GM12878 (cell line): ENCODE measurements at regions not wholly inside any gene's neighbourhood (a gene's known extent, or its start where the extent isn't known, plus 50 kb on each side); places are given as distances from the start of the nearest gene placed in this dataset.

Experiments used
- ATAC-seq: fragments of 200-7000 bp; cut with Tn5 transposase; 3 replicates; pipeline ENCODE4 v1.9.1; 2020; ENCODE audit warnings: mild to moderate bottlenecking, moderate library complexity
- BruUV-seq: library from RNA; stranded (reverse); fragments of 400-500 nt; replicated peaks from 2 replicates; lab custom pipeline; 2021; lab: Mats Ljungman, UMichigan
- CTCF ChIA-PET: fragments of 300-600 bp; sonication (Branson Sonifier 250); formaldehyde crosslinking; extraction: SDS; loops from one replicate; lab custom pipeline; 2021; ENCODE audit warnings: inconsistent platforms; lab: Yijun Ruan, JAX
- POLR2A ChIA-PET: fragments of 350-600 bp; formaldehyde crosslinking; extraction: SDS; loops from one replicate; lab custom pipeline; 2021; ENCODE audit warnings: inconsistent platforms; lab: Charles Lee
- RAD21 ChIA-PET: fragments of 300-600 bp; sonication (Branson Sonifier 250); formaldehyde crosslinking; loops from one replicate; lab custom pipeline; 2023; ENCODE audit warnings: antibody characterized with exemption; ENCODE audit not compliant: unreplicated experiment; lab: Charles Lee
- SMC1A ChIA-PET: fragments of 300-600 bp; sonication (Branson Sonifier 250); formaldehyde crosslinking; loops from one replicate; lab custom pipeline; 2023; ENCODE audit not compliant: unreplicated experiment, uncharacterized antibody; lab: Charles Lee
- DNase-seq: peaks from one replicate; pipeline ENCODE4 v3.0.0-alpha.2; 2011; ENCODE audit warnings: low read depth, low spot score
- FAIRE-seq: peaks from 3 replicates; lab custom pipeline; 2011; peaks lifted over from hg19 to GRCh38; lab: Jason Lieb, UNC
- H2AFZ ChIP-seq: 2 replicates; pipeline ENCODE4 v1.6.0; 2011; ENCODE audit warnings: low read depth, low read length, control low read depth; ENCODE audit not compliant: control insufficient read depth
- H3K27ac ChIP-seq: 2 replicates; pipeline ENCODE4 v1.5.1; 2011; ENCODE audit warnings: control low read depth; ENCODE audit not compliant: control insufficient read depth, insufficient read depth
- H3K27me3 ChIP-seq, 2 experiments: replicated peaks in 1 of 2; 2 replicates each; pipeline versions ENCODE4 v1.6.0 to v1.6.1; 2011; ENCODE audit warnings: low read length in 1 of 2; ENCODE audit not compliant: control insufficient read depth in 2 of 2, insufficient read depth in 2 of 2
- H3K36me3 ChIP-seq, 2 experiments: 2 replicates each; pipeline ENCODE4 v1.5.1; 2011; ENCODE audit warnings: low read length in 1 of 2; ENCODE audit not compliant: control insufficient read depth in 2 of 2, insufficient read depth in 2 of 2
- H3K4me1 ChIP-seq: 2 replicates; pipeline ENCODE4 v1.6.1; 2011; ENCODE audit warnings: mild to moderate bottlenecking, low read length, moderate library complexity, mixed read lengths; ENCODE audit not compliant: control insufficient read depth, insufficient read depth
- H3K4me2 ChIP-seq: 2 replicates; pipeline ENCODE4 v1.6.0; 2011; ENCODE audit warnings: control low read depth; ENCODE audit not compliant: control insufficient read depth, insufficient read depth
- H3K4me3 ChIP-seq: fragments of 200-600 bp; sonication (generic); 2 replicates; pipeline ENCODE4 v1.5.1; 2016
- H3K79me2 ChIP-seq: 2 replicates; pipeline ENCODE4 v1.6.0; 2011; ENCODE audit warnings: low read length; ENCODE audit not compliant: control insufficient read depth, insufficient read depth
- H3K9ac ChIP-seq: 2 replicates; pipeline ENCODE4 v1.8.0; 2011; ENCODE audit warnings: low read length, control low read depth, mixed read lengths; ENCODE audit not compliant: control insufficient read depth, insufficient read depth
- H3K9me3 ChIP-seq: replicated peaks from 3 replicates; pipeline ENCODE4 v1.5.1; 2011; ENCODE audit warnings: mild to moderate bottlenecking, low read length; ENCODE audit not compliant: control insufficient read depth, insufficient read depth
- H4K20me1 ChIP-seq: 2 replicates; pipeline ENCODE4 v1.6.0; 2011; ENCODE audit not compliant: control insufficient read depth, insufficient read depth
- ATF7 ChIP-seq: fragments of 450-650 bp; IDR thresholded peaks from 2 replicates; pipeline ENCODE4 v1.6.1; 2016; ENCODE audit warnings: low read depth, mild to moderate bottlenecking
- CBFB ChIP-seq: IDR thresholded peaks from 2 replicates; pipeline ENCODE4 v1.6.1; 2016; ENCODE audit warnings: antibody characterized with exemption, low read depth
- CBX3 ChIP-seq: fragments of 200-600 bp; sonication (generic); IDR thresholded peaks from 2 replicates; pipeline ENCODE4 v1.6.1; 2016; ENCODE audit warnings: low read depth, borderline replicate concordance
- CHD2 ChIP-seq: IDR thresholded peaks from 2 replicates; pipeline ENCODE4 v1.6.1; 2011; ENCODE audit warnings: low read depth, low read length, improper control_type of control experiment, borderline replicate concordance
- FOS ChIP-seq: IDR thresholded peaks from 3 replicates; pipeline ENCODE4 v1.6.1; 2011; ENCODE audit warnings: borderline replicate concordance; ENCODE audit not compliant: insufficient read length; ENCODE audit errors: extremely low read depth
- NR2C1 ChIP-seq: fragments of 450-650 bp; IDR thresholded peaks from 2 replicates; pipeline ENCODE4 v1.6.1; 2017; ENCODE audit warnings: antibody characterized with exemption, mild to moderate bottlenecking, moderate library complexity
- PAX8 ChIP-seq: fragments of 450-650 bp; IDR thresholded peaks from 2 replicates; pipeline ENCODE4 v1.6.1; 2017; ENCODE audit warnings: mild to moderate bottlenecking, moderate library complexity
- RUNX3 ChIP-seq: IDR thresholded peaks from 2 replicates; pipeline ENCODE4 v1.6.1; 2012; ENCODE audit warnings: low read length, inconsistent platforms
- SMC3 ChIP-seq: IDR thresholded peaks from 2 replicates; pipeline ENCODE4 v1.6.1; 2011; ENCODE audit warnings: low read length, improper control_type of control experiment, borderline replicate concordance
- TAF1 ChIP-seq: IDR thresholded peaks from 2 replicates; pipeline ENCODE4 v1.6.1; 2011; ENCODE audit warnings: mild to moderate bottlenecking, low read depth, low read length, borderline replicate concordance
- ZBED1 ChIP-seq: IDR thresholded peaks from 2 replicates; pipeline ENCODE4 v1.6.1; 2016; ENCODE audit warnings: borderline replicate concordance
- ZNF217 ChIP-seq: fragments of 450-650 bp; IDR thresholded peaks from 2 replicates; pipeline ENCODE4 v1.6.1; 2017; ENCODE audit warnings: antibody characterized with exemption, mild to moderate bottlenecking
- ZSCAN29 ChIP-seq: fragments of 450-650 bp; IDR thresholded peaks from 2 replicates; pipeline ENCODE4 v1.6.1; 2017; ENCODE audit warnings: mild to moderate bottlenecking, moderate library complexity
- WGBS: methylation state at CpG from one replicate; pipeline ENCODE4 v1.1.6; 2016; ENCODE audit warnings: low lambda C conversion rate; ENCODE audit not compliant: insufficient replicate concordance, insufficient coverage; ENCODE audit errors: missing lambda C conversion rate; 5-methylcytosine and 5-hydroxymethylcytosine counted together
- in situ Hi-C: fragments of 300-500 bp; cut with MboI; formaldehyde crosslinking; loops from 9 replicates; pipeline ENCODE4 v1.14.3; 2018; ENCODE audit warnings: mixed read lengths
- intact Hi-C: fragments of 100-400 bp; cut with micrococcal nuclease; formaldehyde crosslinking; loops from one replicate; pipeline ENCODE4 v1.14.2; 2022; ENCODE audit not compliant: unreplicated experiment
- TF ChIP-seq, protein P1 (sequence below): fragments of 450-650 bp; IDR thresholded peaks from 2 replicates; pipeline ENCODE4 v1.6.1; 2017; ENCODE audit warnings: mild to moderate bottlenecking
- TF ChIP-seq, protein P2 (sequence below): fragments of 450-650 bp; conservative IDR thresholded peaks from 2 replicates; pipeline ENCODE4 v1.6.1; 2017; ENCODE audit warnings: mild to moderate bottlenecking, moderate library complexity

DNA sequence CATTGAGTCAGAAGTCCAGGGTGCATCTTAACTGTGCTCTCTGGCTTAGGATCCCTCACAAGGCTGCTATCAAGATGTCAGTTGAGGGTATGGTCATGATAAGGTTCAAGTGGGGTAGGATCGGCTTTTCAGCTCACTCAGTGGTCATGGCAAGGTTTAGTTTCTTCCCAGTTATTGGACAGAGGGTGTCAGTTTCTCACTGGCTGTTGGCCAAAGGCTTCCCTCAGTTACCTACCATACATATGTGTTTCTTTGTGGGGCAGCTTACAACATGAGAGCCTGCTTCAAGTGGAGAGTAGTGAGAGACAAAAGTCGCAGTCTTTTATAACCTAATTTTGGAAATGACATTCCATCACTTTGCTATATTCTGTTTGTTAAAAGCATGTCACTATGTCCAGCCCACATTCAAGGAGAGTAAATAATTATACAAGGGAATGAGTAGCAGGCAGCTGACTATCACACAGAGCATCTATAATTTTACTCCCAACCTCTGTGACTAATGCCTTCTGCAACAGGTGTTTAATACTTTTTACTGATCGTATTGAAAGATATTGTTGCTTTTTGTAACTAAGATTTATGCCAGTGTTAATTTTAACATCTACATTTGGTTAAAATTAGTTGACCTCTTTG lies 572.8 kb upstream of the FBXO33 start:
- Histone ChIP-seq H3K27me3 (no peaks in the 10 kb centered on the region), H3K4me1 (no peaks in the 10 kb centered on the region), H3K4me3 (no peak overlapping the region), H3K27ac (no peak overlapping the region), H3K9ac (no peak overlapping the region), H4K20me1 (no peaks in the 10 kb centered on the region), H3K36me3 (no peaks in the 10 kb centered on the region), H3K79me2 (no peaks in the 10 kb centered on the region), H3K4me2 (no peak overlapping the region), H3K9me3 (no peaks in the 10 kb centered on the region), H2AFZ (no peak overlapping the region)
- ChIA-PET CTCF (no interaction called here), SMC1A (interaction anchor here (0.6 kb wide), 1 partner anchor 815 kb away, joined by 3 read pairs; no protein-coding TSS in a partner anchor), RAD21 (no interaction called here), POLR2A (no interaction called here)
- FAIRE-seq (no peak), DNase-seq (no peak), ATAC-seq (no peak)
- 12% methylated on average over 3 of the region's 3 CpGs for WGBS
- BruUV-seq: no TSS peak
- in situ Hi-C loops: no loop called here
- intact Hi-C loops: no loop called here
- no peak for TF ChIP-seq ATF7

DNA sequence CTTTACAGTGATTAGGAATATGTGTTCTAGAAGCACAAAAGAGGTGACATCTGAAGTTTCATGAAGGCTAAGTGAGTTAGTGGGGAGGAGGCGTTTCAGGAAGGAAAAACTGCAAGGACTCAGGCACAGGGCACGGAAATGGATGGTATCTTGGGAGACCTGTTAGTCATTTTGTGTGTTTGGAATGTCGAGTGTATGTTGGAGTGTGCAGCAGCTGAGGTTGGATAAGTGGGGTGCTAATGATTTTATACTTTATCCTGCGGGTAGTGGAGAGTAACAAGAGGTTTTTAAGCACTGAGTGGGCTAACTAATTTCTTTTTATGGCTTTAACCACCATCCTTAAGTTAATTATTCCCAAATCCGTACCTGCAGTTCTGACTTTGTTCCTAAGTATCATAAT lies 571.5 kb upstream of the FBXO33 start:
- POLR2A ChIA-PET: no interaction called here
- no peaks in the 10 kb centered on the region for H4K20me1 ChIP-seq
- BruUV-seq: no TSS peak
- H3K36me3 ChIP-seq: no peaks in the 10 kb centered on the region
- H3K27ac ChIP-seq: no peak overlapping the region
- no peak for FAIRE-seq
- no peaks in the 10 kb centered on the region for H3K9me3 ChIP-seq
- H2AFZ ChIP-seq: no peak overlapping the region
- H3K4me3 ChIP-seq: no peak overlapping the region
- H3K4me2 ChIP-seq: no peak overlapping the region
- RAD21 ChIA-PET: no interaction called here
- no peaks in the 10 kb centered on the region for H3K27me3 ChIP-seq
- H3K9ac ChIP-seq: no peak overlapping the region
- WGBS: 0% methylated on average over 5 of the region's 5 CpGs
- intact Hi-C loops (no loop called here), in situ Hi-C loops (no loop called here)
- ATAC-seq: no peak
- no peaks in the 10 kb centered on the region for H3K79me2 ChIP-seq
- CTCF ChIA-PET: no interaction called here
- H3K4me1 ChIP-seq: no peaks in the 10 kb centered on the region
- SMC1A ChIA-PET: no interaction called here
- DNase-seq: no peak
- TF ChIP-seq PAX8 (no peak), ZNF217 (no peak), CBX3 (no peak), SMC3 (no peak), CHD2 (no peak), TAF1 (no peak), ZBED1 (no peak), CBFB (no peak), FOS (no peak), ZSCAN29 (no peak), RUNX3 (no peak), NR2C1 (no peak)
- TF ChIP-seq, protein P1, sequence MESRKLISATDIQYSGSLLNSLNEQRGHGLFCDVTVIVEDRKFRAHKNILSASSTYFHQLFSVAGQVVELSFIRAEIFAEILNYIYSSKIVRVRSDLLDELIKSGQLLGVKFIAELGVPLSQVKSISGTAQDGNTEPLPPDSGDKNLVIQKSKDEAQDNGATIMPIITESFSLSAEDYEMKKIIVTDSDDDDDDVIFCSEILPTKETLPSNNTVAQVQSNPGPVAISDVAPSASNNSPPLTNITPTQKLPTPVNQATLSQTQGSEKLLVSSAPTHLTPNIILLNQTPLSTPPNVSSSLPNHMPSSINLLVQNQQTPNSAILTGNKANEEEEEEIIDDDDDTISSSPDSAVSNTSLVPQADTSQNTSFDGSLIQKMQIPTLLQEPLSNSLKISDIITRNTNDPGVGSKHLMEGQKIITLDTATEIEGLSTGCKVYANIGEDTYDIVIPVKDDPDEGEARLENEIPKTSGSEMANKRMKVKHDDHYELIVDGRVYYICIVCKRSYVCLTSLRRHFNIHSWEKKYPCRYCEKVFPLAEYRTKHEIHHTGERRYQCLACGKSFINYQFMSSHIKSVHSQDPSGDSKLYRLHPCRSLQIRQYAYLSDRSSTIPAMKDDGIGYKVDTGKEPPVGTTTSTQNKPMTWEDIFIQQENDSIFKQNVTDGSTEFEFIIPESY: no peak
- TF ChIP-seq, protein P2, sequence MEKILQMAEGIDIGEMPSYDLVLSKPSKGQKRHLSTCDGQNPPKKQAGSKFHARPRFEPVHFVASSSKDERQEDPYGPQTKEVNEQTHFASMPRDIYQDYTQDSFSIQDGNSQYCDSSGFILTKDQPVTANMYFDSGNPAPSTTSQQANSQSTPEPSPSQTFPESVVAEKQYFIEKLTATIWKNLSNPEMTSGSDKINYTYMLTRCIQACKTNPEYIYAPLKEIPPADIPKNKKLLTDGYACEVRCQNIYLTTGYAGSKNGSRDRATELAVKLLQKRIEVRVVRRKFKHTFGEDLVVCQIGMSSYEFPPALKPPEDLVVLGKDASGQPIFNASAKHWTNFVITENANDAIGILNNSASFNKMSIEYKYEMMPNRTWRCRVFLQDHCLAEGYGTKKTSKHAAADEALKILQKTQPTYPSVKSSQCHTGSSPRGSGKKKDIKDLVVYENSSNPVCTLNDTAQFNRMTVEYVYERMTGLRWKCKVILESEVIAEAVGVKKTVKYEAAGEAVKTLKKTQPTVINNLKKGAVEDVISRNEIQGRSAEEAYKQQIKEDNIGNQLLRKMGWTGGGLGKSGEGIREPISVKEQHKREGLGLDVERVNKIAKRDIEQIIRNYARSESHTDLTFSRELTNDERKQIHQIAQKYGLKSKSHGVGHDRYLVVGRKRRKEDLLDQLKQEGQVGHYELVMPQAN: no peak
